Sigmoid colon (tissue), 4 donors: ENCODE measurements at regions not wholly inside any gene's neighbourhood (a gene's known extent, or its start where the extent isn't known, plus 50 kb on each side); places are given as distances from the start of the nearest gene placed in this dataset.
"Not testable (repeated sequence)": the region's sequence is repeated elsewhere in the genome, so short reads cannot be mapped to it uniquely, and the experiment has no call there.

ENCODE experiments used
- CTCF ChIP-seq, 4 experiments: fragments of 450-650 bp in 3 of 4; fragments of 200-600 bp in 1 of 4; IDR thresholded peaks; one replicate each; pipeline ENCODE4 v1.5.1; 2016 to 2019; ENCODE audit warnings: antibody characterized with exemption in 4 of 4, mild to moderate bottlenecking in 3 of 4, moderate library complexity in 2 of 4
- EP300 ChIP-seq, 4 donors: sonication (generic); formaldehyde crosslinking; IDR thresholded peaks; one replicate each; pipeline ENCODE4 v1.6.1; 2017; ENCODE audit warnings: antibody characterized with exemption in 4 of 4
- POLR2A ChIP-seq, 2 donors: fragments of 450-650 bp; IDR thresholded peaks; one replicate each; pipeline ENCODE4 v1.6.1; 2016; ENCODE audit warnings: antibody characterized with exemption in 2 of 2, mild to moderate bottlenecking in 2 of 2, moderate library complexity in 2 of 2
- POLR2AphosphoS5 ChIP-seq, 4 donors: sonication (generic); formaldehyde crosslinking; IDR thresholded peaks; one replicate each; pipeline ENCODE4 v1.6.1; 2017; ENCODE audit warnings: antibody characterized with exemption in 4 of 4

GRCh38 chr20:36083200-36083599 is 71.3 kb upstream of the EPB41L1 start:
- not testable (repeated sequence) for TF ChIP-seq CTCF, EP300, POLR2A, POLR2AphosphoS5 (IDR thresholded peaks at IDR 0.05)
